Suppressor macrophage (primary cell): ENCODE measurements at regions not wholly inside any gene's neighbourhood (a gene's known extent, or its start where the extent isn't known, plus 50 kb on each side); places are given as distances from the start of the nearest gene placed in this dataset.
"Not testable (repeated sequence)": the region's sequence is repeated elsewhere in the genome, so short reads cannot be mapped to it uniquely, and the experiment has no call there.

Experiments used
- DNase-seq, 4 experiments: peaks; one replicate each; pipeline ENCODE4 v3.0.0-alpha.2; 2020 to 2022

DNA sequence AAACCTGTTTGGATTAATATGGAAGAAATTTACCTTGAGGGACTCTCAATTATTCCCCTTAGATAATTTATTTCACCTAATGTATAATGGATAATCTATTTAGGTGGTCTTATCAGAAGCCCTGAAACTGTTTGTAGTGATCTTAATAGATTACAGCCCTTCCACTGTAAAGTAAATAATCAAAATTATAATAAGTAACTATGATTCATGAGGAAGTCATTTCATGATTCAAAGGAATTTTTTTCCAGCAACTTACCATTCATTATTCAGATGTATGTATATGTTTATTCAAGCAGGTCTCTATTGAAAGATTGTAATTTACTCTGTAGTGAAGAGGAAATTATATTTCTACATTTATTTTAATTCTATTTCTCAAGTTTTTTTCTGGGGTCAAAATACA, 250.6 kb upstream of the ROBO1 start:
- DNase-seq: no peak

DNA sequence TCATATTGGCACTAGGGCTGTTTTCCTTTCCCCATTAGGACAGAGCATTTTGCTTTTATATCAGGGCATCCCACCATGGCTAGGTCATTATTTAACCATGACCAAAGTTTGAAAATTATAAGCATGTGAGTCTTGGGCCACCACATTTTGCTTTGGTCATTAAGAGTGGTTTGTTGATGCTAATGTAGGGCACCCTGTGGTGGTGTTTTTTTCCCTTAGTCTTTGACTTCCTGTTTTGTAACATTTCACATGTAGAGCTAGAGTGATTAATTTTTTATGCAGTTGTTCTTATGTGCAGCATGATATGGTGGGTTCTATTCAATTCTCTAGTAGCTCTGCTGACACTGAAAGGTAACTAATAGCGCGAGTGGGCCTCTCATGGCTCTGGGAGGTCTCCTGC, 249.6 kb upstream of the ROBO1 start:
- DNase-seq: no peak

DNA sequence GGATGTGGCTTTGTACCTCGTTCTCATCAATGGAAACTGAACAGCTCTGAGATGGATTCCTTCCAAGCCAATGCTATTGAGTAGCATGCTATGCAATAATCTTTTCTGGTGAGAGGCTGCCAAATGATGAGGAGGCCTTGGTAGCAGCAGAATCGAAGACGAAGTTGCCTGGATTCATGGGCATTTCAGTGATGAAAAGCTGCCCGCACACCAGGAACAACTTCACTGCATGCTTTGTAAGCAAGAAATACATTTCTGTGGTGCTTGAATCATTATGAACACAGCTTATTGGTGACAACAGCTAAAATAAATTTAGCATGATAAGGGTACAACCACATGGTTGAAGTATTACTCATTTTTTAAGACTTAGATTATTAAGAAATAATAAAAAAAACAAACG, 246.8 kb upstream of the ROBO1 start:
- no peak for DNase-seq

DNA sequence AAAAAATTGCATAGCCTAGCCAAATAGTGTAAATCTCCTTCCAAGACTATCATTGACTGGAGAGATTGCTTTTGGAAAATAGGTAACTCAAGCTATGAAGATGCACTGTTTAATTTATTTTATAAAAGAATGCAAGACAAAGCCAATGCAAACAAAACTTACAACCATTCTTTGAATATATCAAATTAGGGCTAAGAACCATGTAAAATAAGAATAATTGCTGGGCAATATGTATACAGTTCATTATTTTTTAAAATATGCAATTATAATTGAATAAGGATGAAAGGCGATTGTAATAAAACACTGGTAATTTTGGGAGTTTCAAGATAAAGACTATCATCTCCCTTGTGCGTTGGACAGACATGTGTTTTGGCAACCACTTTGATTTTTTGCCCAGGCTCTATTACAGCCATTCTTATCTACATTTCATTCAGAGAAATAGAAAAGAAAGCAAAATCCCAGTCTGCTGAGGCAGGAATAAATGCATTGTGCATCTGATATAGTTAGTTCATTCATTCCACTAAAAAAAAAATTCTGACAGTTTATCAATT, 242.3 kb upstream of the ROBO1 start:
- no peak for DNase-seq

DNA sequence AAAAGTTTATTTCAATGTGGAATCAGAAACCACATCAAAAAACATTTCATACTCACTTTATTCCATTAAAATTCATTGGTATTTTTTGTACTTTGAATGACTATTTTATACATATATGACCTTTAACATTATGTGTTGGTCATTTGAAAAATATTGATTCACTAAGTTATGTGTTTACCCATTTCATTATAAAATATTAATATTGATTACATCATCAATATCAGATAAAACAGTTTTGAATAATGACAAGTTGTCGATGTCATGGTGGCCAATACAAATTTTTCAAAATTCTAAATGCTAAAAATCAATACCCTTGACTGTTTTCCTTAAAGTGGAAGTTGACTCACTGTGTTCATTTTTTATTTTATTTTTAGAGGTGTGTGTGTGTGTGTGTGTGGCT, 239.7 kb upstream of the ROBO1 start:
- DNase-seq: no peak

DNA sequence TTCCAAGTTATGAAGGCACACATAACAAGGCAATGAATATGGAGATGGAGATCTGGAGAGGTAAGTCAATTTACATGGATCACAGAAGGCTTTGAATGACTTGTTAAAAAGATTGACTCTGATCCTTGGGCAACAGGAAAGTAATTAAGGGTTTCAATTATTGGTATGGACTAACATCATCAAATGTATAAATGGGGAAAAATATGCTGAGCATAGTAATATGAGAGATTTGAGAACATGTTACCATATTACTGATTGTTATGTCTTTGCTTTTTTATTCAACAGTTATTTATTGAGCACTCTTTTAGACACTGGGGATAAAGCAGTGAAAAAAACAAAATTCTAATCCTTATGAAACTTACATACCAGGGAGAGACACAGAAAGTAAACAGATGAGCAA, 238.5 kb upstream of the ROBO1 start:
- DNase-seq: no peak

DNA sequence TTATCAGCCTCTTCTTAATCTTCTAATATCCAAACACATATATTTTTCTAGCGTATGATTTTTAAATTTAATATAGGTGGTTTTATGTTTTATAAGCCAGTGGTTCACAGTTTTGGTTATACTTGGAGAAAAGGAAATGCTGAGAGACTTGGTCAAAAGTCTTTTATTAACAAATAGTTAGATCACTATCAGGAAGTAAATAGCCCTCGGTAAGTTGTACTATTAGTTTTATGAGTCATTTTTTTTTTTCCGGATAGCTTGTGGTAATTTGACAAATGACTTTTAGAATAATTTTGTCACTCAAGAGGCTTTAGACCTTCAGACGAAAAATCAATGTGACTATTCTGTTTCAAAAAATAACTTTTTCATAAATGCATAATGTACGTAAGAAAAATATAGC, 232.2 kb upstream of the ROBO1 start:
- no peak for DNase-seq

DNA sequence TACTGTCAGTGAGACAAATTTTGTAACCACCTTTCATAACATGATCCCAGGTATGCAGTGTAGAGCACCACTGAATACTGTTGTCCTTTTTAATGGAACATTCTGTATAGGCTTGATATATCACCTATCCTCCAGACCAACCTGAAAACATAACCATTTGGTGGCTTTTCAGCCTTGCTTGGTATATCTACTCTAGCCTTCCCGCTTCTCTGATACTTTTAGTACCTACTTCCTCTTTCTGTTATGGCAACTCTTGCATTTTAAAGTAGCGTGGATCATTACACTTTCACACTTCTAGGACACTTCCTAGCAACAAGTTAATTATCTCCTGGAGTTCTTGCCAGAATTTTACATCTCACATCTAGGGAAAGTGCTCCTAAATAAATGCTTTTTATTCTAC, 226.6 kb upstream of the ROBO1 start:
- no peak for DNase-seq

DNA sequence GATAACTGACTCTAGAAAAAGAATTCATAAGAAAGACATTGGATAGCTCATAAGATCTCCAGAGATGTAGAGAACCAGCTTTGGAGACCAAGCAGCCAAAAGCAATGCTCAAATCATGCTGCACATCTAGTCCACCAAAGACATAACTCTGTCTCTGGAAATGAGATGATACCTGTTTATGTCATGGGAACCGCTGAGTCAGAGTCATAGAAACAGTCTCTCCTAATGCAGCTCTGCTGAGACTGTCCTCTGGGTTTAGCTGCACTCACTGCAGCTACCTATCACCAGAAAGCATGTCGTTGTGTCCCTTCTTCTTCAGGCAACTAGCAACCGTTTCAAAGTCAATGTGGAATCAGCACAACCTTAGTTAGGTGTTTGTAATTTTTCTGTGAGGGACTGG, 218.5 kb upstream of the ROBO1 start:
- no peak for DNase-seq

DNA sequence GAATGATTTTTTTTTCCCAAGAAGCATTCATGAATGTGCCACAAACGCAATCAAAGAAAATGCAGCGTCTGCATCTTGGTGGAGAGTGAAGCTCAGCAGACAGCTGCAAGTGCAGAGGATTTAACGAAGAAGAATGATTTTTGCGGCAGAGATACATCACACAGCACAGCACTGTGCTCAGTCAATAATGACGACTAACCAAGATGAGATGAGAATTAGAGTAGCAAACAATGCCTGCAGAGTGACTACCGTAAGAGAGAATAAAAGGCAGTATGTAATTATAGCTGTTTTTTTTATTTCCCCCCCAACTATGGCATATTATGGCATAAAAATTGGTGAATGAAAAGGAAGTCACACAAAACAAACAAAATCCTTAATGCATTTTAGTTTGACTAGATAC, 218.0 kb upstream of the ROBO1 start:
- DNase-seq: no peak

DNA sequence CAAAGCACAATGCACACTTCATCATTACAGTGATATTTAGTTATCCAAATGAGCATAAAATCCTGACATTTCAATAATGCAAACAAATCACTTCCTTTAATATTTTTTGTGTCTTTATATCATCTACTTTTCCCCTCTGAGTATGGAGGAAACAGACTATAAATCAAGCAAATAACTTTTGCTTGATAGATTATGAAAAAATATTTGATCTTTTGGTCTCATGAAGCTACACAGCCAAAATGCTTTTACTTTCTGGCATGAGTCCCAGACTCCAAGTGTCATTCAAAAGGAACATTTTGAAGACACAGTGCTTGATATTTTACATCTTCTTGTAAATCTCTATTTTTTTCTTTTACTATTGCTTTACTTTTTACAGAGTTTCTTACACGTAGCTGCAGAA, 215.3 kb upstream of the ROBO1 start:
- no peak for DNase-seq

DNA sequence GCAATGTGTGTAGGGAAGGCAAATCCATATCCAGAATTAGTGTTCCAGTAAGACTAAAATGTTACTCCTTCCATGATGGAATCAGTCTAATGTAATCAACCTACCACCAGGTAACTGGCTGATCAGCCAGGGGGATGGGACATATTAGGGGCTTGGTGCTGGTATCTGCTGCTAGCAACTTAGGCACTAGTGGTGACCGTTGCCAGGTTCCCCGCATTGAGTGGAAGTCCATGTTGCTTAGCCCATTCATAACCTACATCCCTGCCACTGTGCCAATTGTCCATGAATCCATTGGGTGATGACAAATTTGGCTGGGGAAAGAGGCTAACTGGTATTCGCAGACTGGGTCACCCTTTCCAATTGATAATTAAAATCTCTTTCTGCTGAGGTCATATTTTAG, 212.2 kb upstream of the ROBO1 start:
- DNase-seq: no peak

DNA sequence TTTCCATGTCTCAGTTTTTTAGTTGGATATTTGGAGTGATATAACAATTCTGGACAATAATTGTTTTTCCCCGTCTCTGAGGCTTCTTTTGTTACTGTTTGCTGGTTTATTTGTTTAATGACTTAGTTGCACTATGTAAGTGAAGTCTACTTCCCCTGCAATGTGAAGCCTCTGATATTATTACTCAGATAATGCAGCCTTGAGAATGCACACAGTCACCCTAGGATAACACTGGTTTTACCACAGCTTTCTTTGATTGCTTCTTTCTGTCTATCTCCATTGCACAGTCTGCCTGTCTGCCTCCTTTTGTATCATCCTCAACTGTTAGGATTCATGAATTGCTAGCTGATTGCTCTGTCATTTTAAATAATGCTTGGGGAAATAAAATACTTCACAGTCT, 208.7 kb upstream of the ROBO1 start:
- no peak for DNase-seq

DNA sequence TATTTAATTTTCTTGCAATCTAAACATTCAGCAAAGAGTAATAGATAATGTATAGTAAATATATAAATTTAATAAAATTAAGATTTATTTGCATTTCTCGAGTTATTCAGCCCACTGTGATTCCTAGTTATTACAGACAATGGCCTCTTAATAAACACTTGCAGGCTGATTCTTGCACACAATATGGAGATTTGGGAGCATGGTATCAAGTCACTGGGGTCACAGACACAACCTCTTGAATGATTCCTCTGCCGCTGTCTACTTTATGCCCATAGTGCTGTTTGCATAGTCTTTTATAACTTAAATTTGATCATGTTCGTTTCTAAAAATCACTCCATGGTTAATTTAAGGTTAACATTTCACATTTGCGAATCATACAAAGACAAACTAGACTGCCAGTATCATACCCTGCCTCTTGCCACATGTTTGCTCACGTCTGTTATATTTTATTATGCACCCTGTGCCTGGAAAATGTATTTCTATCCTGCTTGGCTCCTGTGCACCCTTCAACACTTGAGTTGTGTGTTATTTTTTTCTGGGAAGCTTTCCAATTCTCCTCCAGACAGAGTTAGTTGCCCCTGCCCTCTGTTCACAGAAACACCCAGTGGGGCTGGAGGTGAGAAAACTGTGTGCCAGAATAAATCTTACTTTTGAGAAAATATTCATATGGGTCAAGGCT, 206.3 kb upstream of the ROBO1 start:
- no peak for DNase-seq

DNA sequence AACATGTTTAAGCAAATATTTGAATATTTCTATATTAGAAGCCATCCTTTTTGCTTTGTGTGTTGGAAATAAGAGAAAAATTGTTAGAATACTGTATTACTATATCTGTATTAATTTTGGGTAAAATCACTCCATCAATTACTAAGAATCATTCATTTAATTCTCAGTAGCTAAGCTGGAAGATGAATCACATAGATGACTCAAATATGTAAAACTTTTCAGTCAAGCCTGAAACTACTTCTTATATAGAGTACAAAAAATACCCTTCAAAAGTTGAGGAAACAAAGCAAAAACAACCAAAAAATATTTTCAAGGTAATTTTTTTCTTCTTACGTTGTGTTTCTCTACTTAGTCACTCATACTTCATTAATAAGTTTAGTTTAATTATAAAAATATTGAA, 205.7 kb upstream of the ROBO1 start:
- DNase-seq: no peak

DNA sequence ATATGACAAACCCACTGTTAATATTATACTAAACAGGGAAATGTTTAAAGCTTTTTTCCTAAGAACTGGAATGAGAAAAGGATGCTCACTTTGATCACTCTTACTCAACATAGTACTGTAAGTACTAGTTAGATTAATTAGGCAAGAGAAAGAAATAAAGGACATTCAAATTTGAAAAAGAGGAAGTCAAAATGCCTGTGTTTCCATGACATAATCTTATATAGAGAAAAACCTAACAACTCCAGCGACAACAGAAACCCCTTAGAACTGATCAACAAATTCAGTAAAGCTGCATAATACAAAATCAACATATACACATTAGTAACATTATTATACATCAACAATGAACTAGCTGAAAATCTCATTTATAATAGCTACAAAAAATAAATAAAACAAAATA, 200.6 kb upstream of the ROBO1 start:
- no peak for DNase-seq

DNA sequence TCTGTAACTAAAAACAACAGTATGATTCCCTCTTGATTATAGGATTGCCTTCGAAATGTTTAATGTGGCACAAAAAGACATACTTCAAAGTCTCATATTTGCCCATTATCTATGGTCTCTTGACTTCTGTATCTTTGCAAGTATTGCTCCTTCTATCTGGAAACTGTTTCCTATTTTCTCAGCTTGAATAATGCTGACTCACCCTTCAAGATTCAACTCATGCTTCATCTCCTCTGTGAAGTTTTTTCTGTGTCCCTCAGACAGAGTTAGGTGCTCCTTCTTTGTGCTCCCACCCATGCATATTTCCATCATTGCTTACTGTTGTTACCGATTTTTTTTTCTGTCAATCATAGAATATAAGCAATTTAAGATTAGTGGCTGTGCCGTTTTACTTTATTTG, 192.8 kb upstream of the ROBO1 start:
- no peak for DNase-seq

DNA sequence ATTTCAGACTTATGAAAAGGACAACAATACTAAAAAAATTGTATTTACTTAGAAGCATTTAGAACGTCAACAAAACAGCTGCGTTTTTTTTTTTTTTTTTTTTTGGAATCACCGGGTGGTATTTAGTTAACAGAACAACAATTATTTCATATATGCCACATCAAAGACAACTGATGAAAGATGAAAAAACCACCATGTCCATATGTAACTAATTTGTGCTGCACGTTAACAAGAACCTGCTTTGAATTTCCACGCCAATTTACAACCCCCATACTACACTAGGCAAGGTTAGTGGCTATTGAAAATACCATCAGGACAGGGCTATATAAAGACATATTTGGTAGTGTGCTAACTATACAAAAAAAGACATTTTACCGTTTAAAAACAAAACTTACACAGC, 189.3 kb upstream of the ROBO1 start:
- no peak for DNase-seq

DNA sequence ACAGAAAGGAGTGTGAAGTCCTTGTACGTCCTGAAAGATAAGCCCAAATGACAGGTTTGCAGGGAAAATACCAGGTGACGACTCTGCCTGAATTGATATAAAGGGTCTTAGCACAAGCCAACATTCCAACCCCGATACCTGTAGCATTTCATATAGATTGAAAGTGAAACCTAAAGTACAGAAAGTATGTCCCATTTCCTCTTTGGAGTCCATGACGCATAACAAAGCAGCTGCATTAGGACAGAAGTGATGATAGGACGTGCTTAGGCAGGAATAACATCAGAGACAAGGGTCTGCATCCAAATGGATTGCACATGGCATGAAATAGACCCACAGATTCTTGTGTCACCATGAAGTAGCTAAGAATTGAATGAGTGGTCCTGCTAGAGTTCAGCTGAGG, 187.0 kb upstream of the ROBO1 start:
- DNase-seq: no peak

DNA sequence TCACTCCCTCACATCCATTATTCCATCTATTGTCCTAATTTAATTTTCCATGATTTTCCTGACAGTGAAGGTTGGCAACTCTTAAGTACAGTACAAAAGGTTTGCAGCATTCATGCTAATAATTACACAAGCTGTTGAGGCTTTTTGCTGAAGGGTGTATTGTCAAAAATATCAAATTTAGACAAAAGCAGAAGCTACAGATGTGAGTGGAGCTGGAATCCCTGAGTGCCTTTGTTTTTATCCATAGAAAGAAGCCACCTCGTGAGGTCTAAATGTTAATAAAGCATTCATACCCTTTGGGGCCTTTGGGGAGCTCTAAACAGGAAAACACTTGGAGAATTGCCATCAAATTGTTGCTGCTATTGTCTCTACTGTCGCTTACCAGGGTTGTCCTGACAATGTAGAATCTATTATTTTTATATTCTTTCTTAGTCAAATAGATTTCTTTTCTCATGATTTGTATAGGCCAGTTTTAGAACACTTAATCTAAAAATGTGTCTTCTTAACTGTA, 185.8 kb upstream of the ROBO1 start:
- DNase-seq: no peak

DNA sequence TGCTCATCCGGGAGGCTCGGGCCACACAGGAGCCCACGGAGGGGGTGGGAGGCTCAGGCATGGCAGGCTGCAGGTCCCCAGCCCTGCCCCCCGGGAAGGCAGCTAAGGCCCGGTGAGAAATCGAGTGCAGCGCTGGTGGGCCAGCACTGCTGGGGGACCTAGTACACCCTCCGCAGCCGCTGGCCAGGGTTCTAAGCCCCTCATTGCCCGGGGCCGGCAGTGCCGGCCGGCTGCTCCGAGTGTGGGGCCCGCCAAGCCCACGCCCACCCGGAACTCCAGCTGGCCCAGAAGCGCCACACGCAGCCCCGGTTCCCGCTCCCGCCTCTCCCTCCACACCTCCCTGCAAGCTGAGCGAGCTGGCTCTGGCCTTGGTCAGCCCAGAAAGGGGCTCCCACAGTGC, 183.6 kb upstream of the ROBO1 start:
- not testable (repeated sequence) for DNase-seq

DNA sequence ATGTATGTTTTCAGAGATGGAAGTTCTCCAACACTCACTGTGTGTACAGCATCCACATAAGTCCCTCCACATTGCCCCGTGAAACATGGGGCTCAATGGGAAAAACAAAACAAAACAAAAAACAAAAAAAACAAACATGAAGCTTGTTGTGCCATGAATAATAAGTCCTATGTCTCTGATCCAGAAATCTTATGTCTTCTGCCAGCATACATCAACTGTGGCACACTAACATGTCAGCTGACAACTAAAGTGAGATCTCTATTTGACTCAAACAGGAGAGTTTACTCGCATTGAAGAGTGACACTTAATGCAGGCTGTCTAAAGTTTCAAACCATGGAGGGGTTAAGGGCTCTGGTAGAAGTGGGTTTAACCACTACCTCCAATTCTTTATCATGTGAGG, 180.2 kb upstream of the ROBO1 start:
- no peak for DNase-seq

DNA sequence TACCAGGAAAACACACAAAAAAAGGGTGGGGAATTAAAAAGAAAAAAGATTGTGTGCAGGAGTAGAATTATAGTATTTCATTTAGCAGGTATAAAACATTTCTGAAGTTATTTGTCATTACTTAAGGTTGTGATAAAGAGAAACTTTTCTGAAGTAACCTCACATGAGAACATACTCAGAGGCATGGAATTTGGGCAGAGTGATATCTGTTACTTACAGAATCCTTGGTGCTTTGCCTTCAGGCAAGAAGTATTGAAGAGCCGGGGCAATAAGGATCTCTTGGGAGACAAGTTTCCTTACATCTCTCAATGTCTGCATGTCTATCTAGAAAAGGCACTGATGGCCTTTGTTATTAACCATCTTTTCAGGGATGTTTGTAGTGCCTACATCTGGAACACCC, 179.7 kb upstream of the ROBO1 start:
- DNase-seq: no peak

DNA sequence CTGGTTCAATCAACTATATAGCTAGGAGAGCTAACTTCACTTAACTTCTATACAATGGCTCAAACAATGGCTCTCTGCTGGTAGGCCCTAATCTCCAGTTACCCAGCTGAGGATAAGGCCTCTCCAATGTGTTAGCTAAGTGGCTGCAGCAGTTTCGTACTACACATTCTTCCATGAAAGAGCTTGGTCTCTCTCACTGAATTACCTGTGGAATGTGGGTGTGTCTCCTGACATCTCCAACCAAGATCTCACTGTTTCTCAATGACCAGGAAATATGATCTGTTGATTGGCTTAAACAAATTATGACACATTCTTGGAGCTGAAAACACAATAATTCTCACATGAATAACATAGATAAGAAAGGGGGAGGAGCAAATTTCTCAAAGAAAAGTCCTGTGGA, 169.8 kb upstream of the ROBO1 start:
- no peak for DNase-seq

DNA sequence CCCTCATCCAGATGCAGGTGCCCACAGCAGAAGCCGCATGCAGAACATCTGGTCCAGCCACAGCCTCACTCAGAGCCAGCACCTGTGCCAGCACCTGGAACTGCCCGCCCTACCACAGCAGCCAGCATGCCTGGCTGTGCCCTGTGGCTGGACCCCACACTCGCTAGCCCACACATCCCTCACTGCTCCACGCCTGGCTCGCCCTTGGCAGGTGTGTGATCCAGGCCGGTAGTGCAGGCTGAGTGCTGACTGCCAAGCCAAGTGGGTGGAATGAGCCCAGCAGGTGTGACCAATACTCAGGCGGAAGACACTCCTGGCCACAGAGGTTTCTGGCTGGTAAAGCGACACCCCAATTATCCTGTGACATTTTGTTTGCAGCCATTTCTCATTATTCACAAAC, 162.4 kb upstream of the ROBO1 start:
- no peak for DNase-seq
